HG03442 (cell line): ENCODE measurements at regions not wholly inside any gene's neighbourhood (a gene's known extent, or its start where the extent isn't known, plus 50 kb on each side); places are given as distances from the start of the nearest gene placed in this dataset.
A peak's percentile ranks its signal among the peaks of the same experiment; 100 is the strongest.
"Not testable (repeated sequence)": the region's sequence is repeated elsewhere in the genome, so short reads cannot be mapped to it uniquely, and the experiment has no call there.

ENCODE experiments used
- ATAC-seq: cut with Tn5 transposase; IDR thresholded peaks from one replicate; pipeline ENCODE4 v1.9.1; 2021; ENCODE audit warnings: mild to moderate bottlenecking, moderate library complexity; ENCODE audit not compliant: unreplicated experiment

DNA sequence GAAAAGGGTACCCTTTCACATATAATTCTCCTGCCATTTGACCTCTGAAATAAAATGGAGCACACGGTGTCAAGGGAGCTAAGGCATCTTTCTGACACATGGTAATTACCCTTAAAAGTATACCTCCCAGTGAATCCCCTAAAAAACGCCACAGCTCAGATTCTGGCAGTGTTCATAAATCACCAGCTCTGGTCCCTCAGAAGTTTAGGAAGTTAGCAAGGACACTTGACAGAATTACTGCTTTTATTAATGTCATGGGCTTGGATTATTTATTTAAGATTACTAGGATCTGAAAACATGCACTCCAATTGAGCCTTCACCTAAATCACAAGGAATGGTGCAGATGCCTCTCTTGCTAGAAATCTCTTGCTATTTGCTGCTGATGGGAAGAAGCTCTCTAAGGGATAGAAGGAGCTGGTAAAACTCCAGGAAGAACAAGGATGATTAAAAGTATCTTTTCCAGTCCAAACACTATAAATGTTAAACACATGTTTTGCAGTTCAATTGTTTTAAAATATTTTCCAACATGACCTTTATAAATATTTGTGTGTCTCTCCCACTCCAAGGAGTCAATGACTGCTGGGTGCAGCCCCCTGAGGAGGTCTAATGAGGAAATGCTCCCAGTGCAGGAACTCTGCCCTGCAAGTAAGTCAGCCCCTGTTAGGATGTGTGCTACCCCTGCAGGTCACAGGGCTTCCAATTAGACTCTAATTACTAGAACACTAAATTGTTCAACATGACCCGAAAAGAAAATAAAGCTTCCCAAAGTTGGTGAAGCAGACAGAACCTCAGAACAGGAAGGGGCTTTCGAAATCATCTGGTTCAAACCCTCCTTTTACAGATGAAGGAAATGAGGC lies 230.3 kb downstream of the TFAP2A start:
- ATAC-seq, result no peak

DNA sequence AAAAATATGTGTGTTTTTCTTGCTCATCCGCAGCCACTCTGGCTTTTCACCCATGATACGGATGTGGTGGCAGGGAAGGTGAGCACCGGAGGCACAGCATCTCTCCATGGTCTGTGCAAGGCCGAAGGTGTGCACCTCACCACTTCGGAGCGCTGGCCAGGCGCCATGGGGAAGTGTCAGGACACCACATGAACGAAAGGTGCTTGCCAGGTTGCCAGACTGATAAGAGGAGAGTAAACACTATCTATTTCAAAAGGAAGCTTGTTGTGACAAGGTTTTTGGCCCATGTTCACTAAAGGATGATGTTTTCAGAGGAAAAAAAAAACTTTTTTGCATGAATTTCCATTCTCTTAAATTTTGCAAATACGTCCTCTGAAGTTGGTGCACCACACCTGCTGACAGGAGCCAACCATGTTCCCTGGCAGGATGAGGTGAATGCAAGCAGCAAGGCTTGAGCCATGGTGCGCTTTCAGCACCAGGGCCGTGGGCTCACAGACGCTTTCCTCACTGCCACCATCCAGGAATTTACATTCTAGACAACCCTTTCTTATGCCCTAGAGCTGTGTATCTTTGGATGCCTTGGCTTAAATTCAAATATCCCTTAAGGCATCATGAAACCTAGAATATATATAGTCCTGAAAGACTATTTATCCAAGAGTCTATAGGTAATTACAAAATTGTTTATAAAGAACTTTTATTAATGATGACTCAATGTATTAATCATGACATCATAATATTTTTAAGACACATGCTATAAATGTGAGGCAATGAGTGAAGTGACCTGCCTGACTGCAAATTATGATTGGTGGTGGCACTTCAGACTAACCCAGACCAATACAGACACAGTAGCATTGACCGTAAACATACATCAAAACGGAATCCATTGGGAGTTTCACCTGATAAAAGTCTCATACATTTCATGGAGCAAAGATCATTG lies 234.5 kb downstream of the TFAP2A start:
- no peak for ATAC-seq

GRCh38 chr6:10177704-10178103 lies 237.2 kb downstream of the TFAP2A start:
- ATAC-seq, result no peak

DNA sequence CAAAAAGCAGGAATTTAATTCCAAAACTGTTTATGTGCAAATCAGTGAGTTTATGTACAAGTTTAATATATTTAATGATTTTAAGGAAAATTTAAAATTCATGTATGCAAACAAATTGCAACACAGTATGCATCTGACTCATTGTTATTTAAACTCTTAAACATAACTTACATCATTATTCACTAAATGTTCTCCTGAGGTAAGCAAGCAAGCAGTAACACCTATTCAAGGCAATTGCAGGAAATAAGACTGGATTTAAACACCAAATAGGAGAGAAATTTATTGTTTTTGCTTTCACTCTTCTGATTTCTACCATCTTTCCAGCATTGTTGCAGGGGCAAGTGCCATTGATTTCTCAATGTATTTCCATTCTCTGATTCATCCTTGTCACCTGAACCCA lies 239.5 kb downstream of the TFAP2A start:
- no peak for ATAC-seq

GRCh38 chr6:10174761-10175160 lies 240.1 kb downstream of the TFAP2A start:
- ATAC-seq, result no peak

DNA sequence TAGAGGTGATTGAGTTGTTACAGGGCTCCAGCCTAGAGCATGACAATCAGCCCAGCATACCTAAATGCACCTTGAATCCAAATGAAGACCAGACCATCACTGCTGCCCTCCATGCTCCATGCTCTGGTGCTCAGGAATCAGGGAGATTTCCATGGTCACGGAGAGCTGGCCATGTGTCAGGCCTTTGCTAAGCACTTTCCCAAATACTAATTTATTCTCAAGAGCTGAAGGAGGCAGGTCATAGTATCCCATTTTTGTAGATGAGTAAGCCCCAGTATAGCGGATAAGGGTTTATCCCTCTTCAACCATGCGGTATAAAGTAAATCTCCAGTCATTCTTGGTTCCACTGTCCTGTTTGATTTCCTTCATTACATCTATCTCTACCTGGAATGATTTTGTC lies 240.8 kb downstream of the TFAP2A start:
- ATAC-seq, result no peak

DNA sequence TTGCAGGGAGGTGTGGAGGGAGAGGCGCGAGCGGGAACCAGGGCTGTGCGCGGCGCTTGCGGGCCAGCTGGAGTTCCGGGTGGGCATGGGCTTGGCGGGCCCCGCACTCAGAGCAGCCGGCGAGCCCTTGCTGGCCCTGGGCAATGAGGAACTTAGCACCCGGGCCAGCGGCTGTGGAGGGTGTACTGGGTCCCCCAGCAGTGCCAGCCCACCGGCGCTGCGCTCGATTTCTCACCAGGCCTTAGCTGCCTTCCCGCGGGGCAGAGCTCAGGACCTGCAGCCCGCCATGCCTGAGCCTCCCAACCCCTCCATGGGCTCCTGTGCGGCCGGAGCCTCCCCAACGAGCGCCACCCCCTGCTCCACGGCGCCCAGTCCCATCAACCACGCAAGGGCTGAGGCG lies 243.2 kb downstream of the TFAP2A start:
- not testable (repeated sequence) for ATAC-seq

DNA sequence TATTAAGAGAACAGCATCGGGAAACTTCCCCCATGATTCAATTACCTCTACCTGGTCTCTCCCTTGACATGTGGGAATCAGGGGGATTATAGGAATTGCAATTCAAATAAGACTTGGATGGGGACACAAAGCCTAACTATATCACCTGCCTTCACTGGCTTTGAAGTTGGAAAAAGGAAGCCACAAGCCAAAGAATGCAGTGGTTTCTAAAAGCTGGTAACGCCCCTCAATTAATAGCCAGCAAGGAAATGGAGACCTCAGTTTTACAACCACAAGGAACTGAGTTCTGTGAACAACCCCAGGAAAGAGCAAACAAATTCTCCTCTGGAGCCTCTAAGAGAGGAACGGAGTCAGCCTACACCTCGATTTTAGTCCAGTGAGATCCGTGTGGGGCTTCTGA lies 244.1 kb downstream of the TFAP2A start:
- no peak for ATAC-seq

GRCh38 chr6:10166031-10166430 lies 248.8 kb downstream of the TFAP2A start:
- no peak for ATAC-seq

DNA sequence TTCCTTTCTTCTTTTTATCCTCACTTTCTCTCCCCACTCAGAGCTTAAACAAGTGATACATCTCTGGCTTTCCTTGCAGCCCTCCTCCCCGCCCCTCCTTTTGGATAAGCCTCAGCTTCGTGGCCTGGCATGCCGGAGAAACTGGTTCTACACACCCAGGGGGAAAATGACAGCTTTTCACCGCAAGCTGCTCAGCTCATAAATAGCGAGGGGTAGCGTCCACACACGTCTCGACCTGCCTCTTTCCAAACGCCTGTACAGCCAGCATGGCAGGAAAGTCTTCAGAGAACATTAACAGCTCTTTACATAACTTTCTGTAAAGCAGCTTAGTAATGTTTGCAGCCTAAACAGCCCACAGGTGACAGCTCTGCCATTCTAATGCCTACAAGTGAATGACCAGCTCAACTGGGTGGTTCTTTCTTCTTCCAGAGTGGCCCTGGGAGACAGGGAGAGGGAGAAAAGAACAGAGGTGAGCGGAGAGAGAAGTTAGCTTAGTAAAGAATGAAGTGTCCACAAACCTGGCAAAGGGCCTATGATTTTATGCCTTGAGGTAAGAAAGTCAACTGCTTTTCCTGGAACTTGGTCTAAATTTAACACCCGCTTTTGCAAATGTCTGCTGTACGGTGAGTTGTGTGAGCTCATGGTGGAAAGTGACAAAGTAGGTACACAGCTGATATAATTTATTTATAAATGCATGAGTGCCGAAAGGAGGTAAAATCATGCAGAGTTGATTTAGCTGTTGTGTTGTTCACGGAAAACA lies 251.5 kb downstream of the TFAP2A start:
- ATAC-seq, result no peak

GRCh38 chr6:10156875-10157274 lies 258.0 kb downstream of the TFAP2A start:
- no peak for ATAC-seq

GRCh38 chr6:10154251-10154650 lies 260.6 kb downstream of the TFAP2A start:
- no peak for ATAC-seq

- ATAC-seq, result no peak
Measured at GRCh38 chr6:10151144-10151915, 263.5 kb downstream of the TFAP2A start.

DNA sequence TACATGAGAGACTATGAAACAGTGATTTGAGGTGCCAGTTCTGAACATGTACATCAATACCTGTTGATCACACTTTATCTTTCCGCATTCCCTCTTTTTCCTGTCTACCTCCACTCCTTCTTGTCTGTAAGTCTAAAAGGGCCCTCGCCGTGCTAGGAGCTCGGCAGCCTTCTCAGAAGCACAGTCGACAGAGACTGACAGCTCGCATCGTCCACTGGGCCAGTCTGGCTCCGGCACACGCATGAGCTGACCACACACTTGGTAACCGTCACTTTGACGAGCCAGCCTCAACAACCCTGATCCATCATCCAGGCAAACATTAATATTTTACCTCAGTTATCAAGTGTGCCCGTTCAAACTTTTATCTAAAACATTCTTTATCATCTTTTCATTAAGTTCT lies 265.3 kb downstream of the TFAP2A start:
- no peak for ATAC-seq

GRCh38 chr6:10146715-10147451 lies 268.0 kb downstream of the TFAP2A start:
- peak; percentile 100 for ATAC-seq

GRCh38 chr6:10144772-10145171 lies 270.1 kb downstream of the TFAP2A start:
- ATAC-seq, result no peak

DNA sequence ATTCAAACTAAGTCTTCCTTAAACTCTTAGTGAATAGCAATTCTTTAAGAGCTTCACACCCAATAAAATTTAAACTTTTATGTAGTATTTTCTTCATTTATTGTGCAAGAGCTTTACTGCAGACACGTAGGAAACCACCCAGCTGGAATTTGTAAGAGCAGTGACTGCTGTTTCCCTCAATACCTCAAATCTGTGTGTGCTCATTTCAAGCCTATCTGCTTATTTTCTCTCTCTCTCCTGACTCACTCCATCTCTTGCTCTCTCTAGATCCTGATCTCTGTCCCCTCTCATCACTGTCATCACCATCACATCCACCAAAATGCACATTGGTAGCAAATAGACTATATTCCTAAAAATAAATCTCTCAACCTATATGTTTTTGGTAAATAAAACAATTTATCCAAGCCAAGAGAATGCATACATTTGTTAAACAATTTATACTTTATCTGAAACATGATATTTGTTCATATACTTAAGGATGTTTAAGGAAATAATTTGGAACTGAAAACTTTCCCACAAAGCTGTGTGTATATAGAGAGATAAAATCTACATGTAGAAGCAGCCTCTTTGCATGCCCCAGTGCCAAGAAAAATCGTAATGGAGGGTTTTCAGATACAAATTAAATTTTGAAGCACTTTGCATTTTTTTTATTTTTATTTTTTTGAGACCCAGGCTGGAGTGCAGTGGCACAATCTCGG lies 273.0 kb downstream of the TFAP2A start:
- ATAC-seq, result no peak

DNA sequence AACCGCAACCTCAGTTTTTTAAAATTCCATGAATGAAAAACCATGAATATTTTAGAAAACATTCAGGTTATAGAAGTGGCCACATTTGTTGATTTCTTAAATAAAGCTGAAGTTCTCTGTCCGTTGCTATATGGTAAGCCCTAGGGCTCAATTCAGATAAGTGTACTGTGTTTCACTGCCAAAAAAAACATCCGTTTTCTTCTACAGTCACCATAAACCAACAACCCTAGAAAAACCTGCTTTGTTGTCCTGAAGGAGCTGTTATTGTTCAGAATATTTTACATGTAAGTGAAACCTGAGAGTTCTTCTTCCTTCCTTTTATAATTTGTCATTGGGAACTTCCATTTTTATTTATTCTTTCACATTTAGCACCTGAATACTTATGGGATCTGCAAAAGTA lies 274.1 kb downstream of the TFAP2A start:
- no peak for ATAC-seq

GRCh38 chr6:10140136-10140535 lies 274.7 kb downstream of the TFAP2A start:
- no peak for ATAC-seq
